Astrocyte of the cerebellum (primary cell): ENCODE measurements at regions not wholly inside any gene's neighbourhood (a gene's known extent, or its start where the extent isn't known, plus 50 kb on each side); places are given as distances from the start of the nearest gene placed in this dataset.
"Not testable (repeated sequence)": the region's sequence is repeated elsewhere in the genome, so short reads cannot be mapped to it uniquely, and the experiment has no call there.

Source experiments
- DNase-seq: peaks from one replicate; pipeline ENCODE4 v3.0.0-alpha.2; 2011; ENCODE audit warnings: low read depth
- H3K4me3 ChIP-seq: 2 replicates; pipeline ENCODE4 v1.5.1; 2011; ENCODE audit warnings: mild to moderate bottlenecking, low read depth, low read length, moderate library complexity
- in situ Hi-C: cut with HindIII; loops from 2 replicates; pipeline ENCODE4 v1.10.0; 2017; ENCODE audit warnings: low sequenced_read_pairs
- TF ChIP-seq, protein P1 (sequence below): IDR thresholded peaks from 2 replicates; pipeline ENCODE4 v1.5.1; 2012; ENCODE audit warnings: low read length, low read depth, moderate library complexity, mild to moderate bottlenecking; ENCODE audit errors: missing control alignments

DNA sequence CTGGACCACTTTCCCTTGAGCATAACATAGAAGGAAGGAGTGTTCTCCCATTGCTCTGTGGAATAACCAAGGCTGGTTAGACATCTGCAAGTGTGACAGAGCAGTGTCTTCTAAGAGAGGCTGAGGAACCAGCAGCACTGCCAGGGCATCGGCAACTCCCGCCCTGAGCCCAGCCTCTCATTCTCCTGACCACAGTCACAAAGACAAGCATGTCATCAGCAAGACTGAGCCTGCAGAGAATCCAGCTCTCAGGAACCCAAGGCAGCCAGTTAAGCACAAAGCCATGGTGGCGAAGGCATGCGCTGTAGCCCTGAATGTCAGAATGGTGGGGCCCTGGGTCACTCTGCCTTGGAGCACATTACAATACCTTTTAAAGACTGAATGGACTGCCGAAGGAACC is 253.9 kb downstream of the AGTPBP1 start:
- in situ Hi-C loops: no loop called here

DNA sequence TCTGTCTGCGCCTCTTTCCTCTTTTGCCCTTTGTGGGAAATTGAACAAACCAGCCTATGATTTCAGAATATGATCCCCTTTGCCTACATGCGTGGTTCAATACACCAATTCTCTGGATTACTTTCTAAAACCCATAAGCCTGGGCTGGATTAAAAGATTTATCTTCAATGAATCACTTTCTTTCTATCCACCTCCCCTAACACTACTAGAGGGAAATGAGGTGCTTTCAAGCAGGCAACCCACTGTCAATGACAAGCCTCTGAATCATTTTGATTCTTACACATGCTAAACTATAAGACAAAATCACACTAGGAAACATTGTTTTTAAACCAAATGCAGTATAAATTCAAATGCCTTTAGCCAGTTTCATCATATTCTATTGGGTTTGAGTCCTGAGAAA is 257.5 kb downstream of the AGTPBP1 start:
- no peak for DNase-seq
- no peak overlapping the region for H3K4me3 ChIP-seq
- in situ Hi-C loops: no loop called here
- TF ChIP-seq, protein P1, sequence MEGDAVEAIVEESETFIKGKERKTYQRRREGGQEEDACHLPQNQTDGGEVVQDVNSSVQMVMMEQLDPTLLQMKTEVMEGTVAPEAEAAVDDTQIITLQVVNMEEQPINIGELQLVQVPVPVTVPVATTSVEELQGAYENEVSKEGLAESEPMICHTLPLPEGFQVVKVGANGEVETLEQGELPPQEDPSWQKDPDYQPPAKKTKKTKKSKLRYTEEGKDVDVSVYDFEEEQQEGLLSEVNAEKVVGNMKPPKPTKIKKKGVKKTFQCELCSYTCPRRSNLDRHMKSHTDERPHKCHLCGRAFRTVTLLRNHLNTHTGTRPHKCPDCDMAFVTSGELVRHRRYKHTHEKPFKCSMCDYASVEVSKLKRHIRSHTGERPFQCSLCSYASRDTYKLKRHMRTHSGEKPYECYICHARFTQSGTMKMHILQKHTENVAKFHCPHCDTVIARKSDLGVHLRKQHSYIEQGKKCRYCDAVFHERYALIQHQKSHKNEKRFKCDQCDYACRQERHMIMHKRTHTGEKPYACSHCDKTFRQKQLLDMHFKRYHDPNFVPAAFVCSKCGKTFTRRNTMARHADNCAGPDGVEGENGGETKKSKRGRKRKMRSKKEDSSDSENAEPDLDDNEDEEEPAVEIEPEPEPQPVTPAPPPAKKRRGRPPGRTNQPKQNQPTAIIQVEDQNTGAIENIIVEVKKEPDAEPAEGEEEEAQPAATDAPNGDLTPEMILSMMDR: no peak

More for the DNA sequence above, 253.9 kb downstream of the AGTPBP1 start:
- no peak overlapping the region for H3K4me3 ChIP-seq
- TF ChIP-seq, protein P1: no peak
- DNase-seq: no peak

DNA sequence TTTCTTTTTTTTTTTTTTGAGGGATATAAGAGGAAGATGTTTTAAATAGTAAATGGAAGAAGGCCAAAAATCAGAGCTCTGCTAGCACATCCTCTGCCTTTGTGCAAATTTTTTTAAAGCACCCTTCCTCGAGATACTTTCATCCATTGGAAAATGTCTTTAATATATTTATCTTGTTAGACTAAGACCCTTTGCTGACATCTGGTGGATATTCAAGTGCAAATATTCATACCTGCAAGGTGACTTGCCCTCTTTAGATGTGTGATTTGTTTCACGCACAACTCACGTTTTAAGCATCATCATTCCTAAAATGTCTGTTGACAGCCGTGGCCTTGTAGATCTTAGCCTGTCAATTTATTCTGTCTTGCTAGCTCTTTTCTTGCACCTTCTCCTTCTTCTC is 258.5 kb downstream of the AGTPBP1 start:
- TF ChIP-seq, protein P1: peak; percentile 16
- H3K4me3 ChIP-seq: no peak overlapping the region
- in situ Hi-C loops: no loop called here
- DNase-seq: no peak

DNA sequence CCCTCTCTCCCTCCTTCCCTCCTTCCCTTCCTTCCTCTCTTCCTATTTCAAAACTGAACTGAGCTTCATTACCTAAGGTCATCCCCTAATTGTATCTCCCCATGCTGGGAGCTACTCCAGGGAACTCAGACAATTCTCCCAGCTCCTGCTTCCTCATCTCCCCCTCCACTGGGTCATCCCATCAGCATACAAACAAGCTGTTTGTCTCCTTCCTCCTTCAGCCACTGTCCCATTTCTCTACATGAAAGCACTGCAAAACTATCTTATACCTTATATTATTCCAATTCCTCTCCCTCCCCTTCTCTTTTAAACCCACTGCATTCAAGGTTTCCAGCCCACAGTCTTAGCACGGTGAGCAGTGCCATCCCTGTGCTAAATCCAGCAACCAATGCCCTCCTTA is 262.4 kb downstream of the AGTPBP1 start:
- no peak overlapping the region for H3K4me3 ChIP-seq
- in situ Hi-C loops: no loop called here
- DNase-seq: no peak
- TF ChIP-seq, protein P1: no peak

DNA sequence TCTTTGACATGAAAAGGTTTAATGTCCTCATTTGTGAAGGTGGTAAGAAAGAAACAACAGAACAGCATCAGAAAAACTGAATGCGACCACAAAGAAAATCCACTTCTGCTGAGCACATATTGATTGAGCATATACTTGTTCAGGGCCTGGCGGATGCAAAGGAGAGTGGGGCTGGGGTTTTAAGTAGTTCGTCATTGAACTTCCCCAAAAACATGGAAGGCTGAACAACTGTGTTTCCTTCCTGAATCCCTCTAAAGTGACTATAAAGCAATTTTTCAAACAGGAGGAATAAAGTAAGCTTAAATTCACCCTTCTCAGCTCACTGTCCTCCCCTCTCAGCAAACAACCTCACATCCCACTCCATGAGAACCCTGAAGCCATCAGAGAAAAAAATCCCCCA is 262.9 kb downstream of the AGTPBP1 start:
- TF ChIP-seq, protein P1: no peak
- in situ Hi-C loops: no loop called here
- no peak for DNase-seq
- no peak overlapping the region for H3K4me3 ChIP-seq

DNA sequence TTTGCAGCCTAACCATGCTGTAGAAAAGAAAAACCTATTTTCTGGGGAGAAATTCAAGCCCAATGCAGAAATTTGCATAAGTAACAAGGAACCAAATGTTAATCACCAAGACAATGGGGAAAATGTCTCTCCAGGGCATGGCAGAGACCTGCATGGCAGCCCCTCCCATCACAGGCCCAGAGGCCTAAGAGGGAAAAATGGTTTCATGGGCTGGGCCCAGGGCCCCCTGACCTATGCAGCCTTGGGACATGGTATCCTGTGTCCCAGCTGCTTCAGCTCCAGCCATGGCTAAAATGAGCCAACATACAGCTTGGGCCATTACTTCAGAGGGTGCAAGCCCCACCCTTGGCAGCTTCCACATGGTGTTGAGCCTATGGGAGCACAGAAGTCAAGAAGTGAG is 266.9 kb downstream of the AGTPBP1 start:
- in situ Hi-C loops, DNase-seq, H3K4me3 ChIP-seq: not testable (repeated sequence)

DNA sequence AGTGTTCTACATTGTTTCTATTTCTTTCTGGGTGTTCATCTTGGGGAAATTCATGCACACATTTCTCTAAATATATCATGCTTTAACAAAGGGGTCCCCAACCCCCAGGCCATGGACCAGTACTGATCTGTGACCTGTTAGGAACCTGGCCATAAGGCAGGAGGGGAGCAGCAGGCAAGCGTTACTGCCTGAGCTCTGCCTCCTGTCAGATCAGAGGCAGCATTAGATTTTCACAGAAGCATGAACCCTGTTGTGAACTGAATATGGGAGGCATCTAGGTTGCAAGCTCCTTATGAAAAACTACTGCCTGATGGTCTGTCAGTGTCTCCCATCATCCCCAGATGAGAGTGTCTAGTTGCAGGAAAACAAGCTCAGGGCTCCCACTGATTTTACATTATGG is 270.0 kb downstream of the AGTPBP1 start:
- in situ Hi-C loops: no loop called here
- TF ChIP-seq, protein P1: no peak
- no peak overlapping the region for H3K4me3 ChIP-seq
- DNase-seq: no peak
